ENCODE measurements at regions not wholly inside any gene's neighbourhood (a gene's known extent, or its start where the extent isn't known, plus 50 kb on each side); places are given as distances from the start of the nearest gene placed in this dataset.

- Histone ChIP-seq H3K27me3 (replicated peaks in 1 of 2; ENCODE audit: control insufficient read depth in 2 of 2, insufficient read depth in 2 of 2, low read length in 1 of 2) (no peaks in the 10 kb centered on the region), H3K4me2 (ENCODE audit: control insufficient read depth, insufficient read depth) (peak overlapping the region; percentile 87), H3K9me3 (replicated peaks; ENCODE audit: control insufficient read depth, insufficient read depth, low read length) (no peaks in the 10 kb centered on the region), H3K4me3 (peak overlapping the region; percentile 95), H3K27ac (ENCODE audit: control insufficient read depth, insufficient read depth) (peak overlapping the region; percentile 41), H3K79me2 (ENCODE audit: control insufficient read depth, insufficient read depth, low read length) (peaks cover 10% of the 10 kb centered on the region), H3K36me3 (ENCODE audit: control insufficient read depth in 2 of 2, insufficient read depth in 2 of 2, low read length in 1 of 2) (no peaks in the 10 kb centered on the region; a peak in 1 of 4 replicates), H2AFZ (ENCODE audit: control insufficient read depth, low read depth, low read length) (peak overlapping the region; percentile 91), H4K20me1 (ENCODE audit: control insufficient read depth, insufficient read depth) (no peaks in the 10 kb centered on the region), H3K9ac (ENCODE audit: control insufficient read depth, insufficient read depth, low read length) (peak overlapping the region; percentile 75), H3K4me1 (ENCODE audit: control insufficient read depth, insufficient read depth, low read length) (no peaks in the 10 kb centered on the region)
- BruUV-seq (replicated peaks), result TSS peak; percentile 82
- ATAC-seq (peak; percentile 97), FAIRE-seq (no peak), DNase-seq (ENCODE audit: low read depth, low spot score) (peak; percentile 70)
- in situ Hi-C loops (cut with MboI) (no loop called here), intact Hi-C loops (cut with micrococcal nuclease; ENCODE audit: unreplicated experiment) (loop anchor here (2.0 to 5.0 kb wide), 3 partner anchors 46 to 107 kb away; no protein-coding TSS in a partner anchor)
- ChIA-PET POLR2A (interaction anchor here (0.6 to 1.0 kb wide), 4 partner anchors 11 to 280 kb away, joined by 3 to 5 read pairs (median 4); no protein-coding TSS in a partner anchor), RAD21 (ENCODE audit: unreplicated experiment) (interaction anchor here (0.6 to 1.6 kb wide), 7 partner anchors 13 to 114 kb away, joined by 3 to 7 read pairs (median 4); no protein-coding TSS in a partner anchor), CTCF (interaction anchor here (0.6 to 1.9 kb wide), 14 partner anchors 12 to 204 kb away, joined by 3 to 11 read pairs (median 4); no protein-coding TSS in a partner anchor), SMC1A (ENCODE audit: uncharacterized antibody, unreplicated experiment) (interaction anchor here (1.2 to 1.6 kb wide), 2 partner anchors 80 to 96 kb away, joined by 3 to 5 read pairs; no protein-coding TSS in a partner anchor)
- WGBS (ENCODE audit: insufficient coverage, insufficient replicate concordance, low lambda C conversion rate, missing lambda C conversion rate), result 11% methylated on average over 74 of the region's 78 CpGs
- TF ChIP-seq MYB (IDR thresholded peaks at IDR 0.05; ENCODE audit: borderline replicate concordance, low read depth, low read length) (0 out of 2 replicates have a peak, but pooled peaks have one; percentile 45), NRF1 (conservative IDR thresholded peaks at IDR 0.05; ENCODE audit: low read depth, low read length) (peak; percentile 82), RAD21 (IDR thresholded peaks at IDR 0.05; ENCODE audit: insufficient read depth, low read depth, low read length) (peak; percentile 40), ZBTB33 (IDR thresholded peaks at IDR 0.05) (0 out of 2 replicates have a peak, but pooled peaks have one; percentile 76), MLLT1 (IDR thresholded peaks at IDR 0.05) (peak; percentile 90), CHD2 (IDR thresholded peaks at IDR 0.05; ENCODE audit: borderline replicate concordance, low read depth, low read length) (peak; percentile 43; the same call in 1 of the 2 replicates), ZZZ3 (IDR thresholded peaks at IDR 0.05; ENCODE audit: control insufficient read depth, insufficient read length, low read depth) (no peak), BACH1 (IDR thresholded peaks at IDR 0.05; ENCODE audit: borderline replicate concordance) (0 out of 2 replicates have a peak, but pooled peaks have one; percentile 40), LARP7 (IDR thresholded peaks at IDR 0.05) (0 out of 2 replicates have a peak, but pooled peaks have one; percentile 20), CEBPZ (IDR thresholded peaks at IDR 0.05; ENCODE audit: low read depth, low read length) (no peak), TAF1 (IDR thresholded peaks at IDR 0.05; ENCODE audit: borderline replicate concordance, low read depth, low read length) (peak; percentile 67; the same call in 1 of the 2 replicates), CTCF (IDR thresholded peaks at IDR 0.05 in 2 of 3, conservative IDR thresholded peaks at IDR 0.05 in 1 of 3; ENCODE audit: control insufficient read depth in 2 of 3, extremely low read depth in 1 of 3, insufficient read depth in 1 of 3, low read depth in 3 of 3, low read length in 3 of 3) (peak; percentile 64 to 79 (median 78)), SMAD1 (IDR thresholded peaks at IDR 0.05; ENCODE audit: low read depth, partially characterized antibody) (no peak)
Measured at GRCh38 chr5:1594357-1595106, 70.8 kb upstream of the LPCAT1 start.

Data from GM12878 (cell line).